ENCODE measurements at regions not wholly inside any gene's neighbourhood (a gene's known extent, or its start where the extent isn't known, plus 50 kb on each side); places are given as distances from the start of the nearest gene placed in this dataset.

DNA sequence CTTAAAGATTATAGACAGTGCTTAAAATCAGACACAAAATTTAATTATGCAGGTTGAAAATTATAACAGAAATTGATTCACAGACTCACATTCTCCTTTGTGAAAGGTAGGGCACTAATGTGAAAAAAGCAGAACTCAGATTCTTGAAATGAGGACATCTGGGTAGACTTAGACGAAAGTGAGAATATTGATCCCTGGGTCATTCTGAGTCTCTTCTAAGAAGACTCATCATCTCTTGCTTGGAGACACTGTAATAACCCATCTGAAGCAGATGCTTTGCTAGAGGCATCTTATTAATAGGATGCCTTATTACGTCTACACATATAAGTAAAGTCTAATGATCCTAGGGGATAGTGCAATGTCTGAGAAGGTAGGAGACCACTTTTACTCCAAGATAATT, 274.4 kb downstream of the HINT1 start (continued):
- TF ChIP-seq, protein P1, sequence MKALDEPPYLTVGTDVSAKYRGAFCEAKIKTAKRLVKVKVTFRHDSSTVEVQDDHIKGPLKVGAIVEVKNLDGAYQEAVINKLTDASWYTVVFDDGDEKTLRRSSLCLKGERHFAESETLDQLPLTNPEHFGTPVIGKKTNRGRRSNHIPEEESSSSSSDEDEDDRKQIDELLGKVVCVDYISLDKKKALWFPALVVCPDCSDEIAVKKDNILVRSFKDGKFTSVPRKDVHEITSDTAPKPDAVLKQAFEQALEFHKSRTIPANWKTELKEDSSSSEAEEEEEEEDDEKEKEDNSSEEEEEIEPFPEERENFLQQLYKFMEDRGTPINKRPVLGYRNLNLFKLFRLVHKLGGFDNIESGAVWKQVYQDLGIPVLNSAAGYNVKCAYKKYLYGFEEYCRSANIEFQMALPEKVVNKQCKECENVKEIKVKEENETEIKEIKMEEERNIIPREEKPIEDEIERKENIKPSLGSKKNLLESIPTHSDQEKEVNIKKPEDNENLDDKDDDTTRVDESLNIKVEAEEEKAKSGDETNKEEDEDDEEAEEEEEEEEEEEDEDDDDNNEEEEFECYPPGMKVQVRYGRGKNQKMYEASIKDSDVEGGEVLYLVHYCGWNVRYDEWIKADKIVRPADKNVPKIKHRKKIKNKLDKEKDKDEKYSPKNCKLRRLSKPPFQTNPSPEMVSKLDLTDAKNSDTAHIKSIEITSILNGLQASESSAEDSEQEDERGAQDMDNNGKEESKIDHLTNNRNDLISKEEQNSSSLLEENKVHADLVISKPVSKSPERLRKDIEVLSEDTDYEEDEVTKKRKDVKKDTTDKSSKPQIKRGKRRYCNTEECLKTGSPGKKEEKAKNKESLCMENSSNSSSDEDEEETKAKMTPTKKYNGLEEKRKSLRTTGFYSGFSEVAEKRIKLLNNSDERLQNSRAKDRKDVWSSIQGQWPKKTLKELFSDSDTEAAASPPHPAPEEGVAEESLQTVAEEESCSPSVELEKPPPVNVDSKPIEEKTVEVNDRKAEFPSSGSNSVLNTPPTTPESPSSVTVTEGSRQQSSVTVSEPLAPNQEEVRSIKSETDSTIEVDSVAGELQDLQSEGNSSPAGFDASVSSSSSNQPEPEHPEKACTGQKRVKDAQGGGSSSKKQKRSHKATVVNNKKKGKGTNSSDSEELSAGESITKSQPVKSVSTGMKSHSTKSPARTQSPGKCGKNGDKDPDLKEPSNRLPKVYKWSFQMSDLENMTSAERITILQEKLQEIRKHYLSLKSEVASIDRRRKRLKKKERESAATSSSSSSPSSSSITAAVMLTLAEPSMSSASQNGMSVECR (CRISPR knock-in tag; IDR thresholded peaks at IDR 0.05; ENCODE audit: borderline replicate concordance) = no peak
- TF ChIP-seq ESRRA (CRISPR knock-in tag; IDR thresholded peaks at IDR 0.05; ENCODE audit: borderline replicate concordance) = no peak
- TF ChIP-seq RORB (CRISPR knock-in tag; IDR thresholded peaks at IDR 0.05) = no peak
- TF ChIP-seq, protein P2, sequence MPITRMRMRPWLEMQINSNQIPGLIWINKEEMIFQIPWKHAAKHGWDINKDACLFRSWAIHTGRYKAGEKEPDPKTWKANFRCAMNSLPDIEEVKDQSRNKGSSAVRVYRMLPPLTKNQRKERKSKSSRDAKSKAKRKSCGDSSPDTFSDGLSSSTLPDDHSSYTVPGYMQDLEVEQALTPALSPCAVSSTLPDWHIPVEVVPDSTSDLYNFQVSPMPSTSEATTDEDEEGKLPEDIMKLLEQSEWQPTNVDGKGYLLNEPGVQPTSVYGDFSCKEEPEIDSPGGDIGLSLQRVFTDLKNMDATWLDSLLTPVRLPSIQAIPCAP (CRISPR knock-in tag; IDR thresholded peaks at IDR 0.05) = no peak
- TF ChIP-seq ZNF121 (CRISPR knock-in tag; IDR thresholded peaks at IDR 0.05) = no peak
- TF ChIP-seq CBFB (CRISPR knock-in tag; IDR thresholded peaks at IDR 0.05; ENCODE audit: low read depth) = no peak
- no peak for TF ChIP-seq MXD4 (CRISPR knock-in tag; IDR thresholded peaks at IDR 0.05; ENCODE audit: borderline replicate concordance)
- no peak for TF ChIP-seq NR2C2 (CRISPR knock-in tag; IDR thresholded peaks at IDR 0.05)

DNA sequence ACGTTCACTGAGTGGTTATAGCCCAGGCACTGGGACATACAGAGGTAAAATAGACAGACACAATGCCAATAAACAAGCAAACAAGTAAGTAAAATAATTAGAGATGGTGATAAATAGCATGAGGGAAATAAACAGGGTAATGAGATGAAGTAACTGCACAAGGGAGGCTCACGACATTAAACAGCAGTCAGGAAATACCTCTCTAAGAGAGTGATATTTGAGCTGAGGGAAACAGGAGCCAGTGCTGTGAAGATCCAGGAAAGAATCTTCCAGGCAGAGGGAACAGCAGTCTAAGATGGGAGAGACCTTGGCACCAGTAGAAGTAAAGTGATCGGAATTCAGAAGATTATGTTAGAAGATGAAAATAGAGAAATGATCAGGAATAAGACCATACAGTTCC, 279.4 kb downstream of the HINT1 start:
- no peaks in the 10 kb centered on the region for H3K36me3 Mint-ChIP-seq
- H3K4me3 Mint-ChIP-seq = no peak overlapping the region
- no peaks in the 10 kb centered on the region for H3K9me3 Mint-ChIP-seq
- ATAC-seq (no peak), DNase-seq (ENCODE audit: low spot score) (no peak)
- peaks cover 15% of the 10 kb centered on the region for H3K4me1 Mint-ChIP-seq
- ChIA-PET POLR2A (no interaction called here), CTCF (interaction anchor here (2.6 kb wide), 1 partner anchor 14 kb away, joined by 11 read pairs; no protein-coding TSS in a partner anchor)
- no peaks in the 10 kb centered on the region for H3K27me3 Mint-ChIP-seq (ENCODE audit: low read depth)
- no peak overlapping the region for H3K27ac Mint-ChIP-seq
- TF ChIP-seq, protein P3, sequence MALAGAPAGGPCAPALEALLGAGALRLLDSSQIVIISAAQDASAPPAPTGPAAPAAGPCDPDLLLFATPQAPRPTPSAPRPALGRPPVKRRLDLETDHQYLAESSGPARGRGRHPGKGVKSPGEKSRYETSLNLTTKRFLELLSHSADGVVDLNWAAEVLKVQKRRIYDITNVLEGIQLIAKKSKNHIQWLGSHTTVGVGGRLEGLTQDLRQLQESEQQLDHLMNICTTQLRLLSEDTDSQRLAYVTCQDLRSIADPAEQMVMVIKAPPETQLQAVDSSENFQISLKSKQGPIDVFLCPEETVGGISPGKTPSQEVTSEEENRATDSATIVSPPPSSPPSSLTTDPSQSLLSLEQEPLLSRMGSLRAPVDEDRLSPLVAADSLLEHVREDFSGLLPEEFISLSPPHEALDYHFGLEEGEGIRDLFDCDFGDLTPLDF (CRISPR knock-in tag; IDR thresholded peaks at IDR 0.05) = no peak
- TF ChIP-seq, protein P4, sequence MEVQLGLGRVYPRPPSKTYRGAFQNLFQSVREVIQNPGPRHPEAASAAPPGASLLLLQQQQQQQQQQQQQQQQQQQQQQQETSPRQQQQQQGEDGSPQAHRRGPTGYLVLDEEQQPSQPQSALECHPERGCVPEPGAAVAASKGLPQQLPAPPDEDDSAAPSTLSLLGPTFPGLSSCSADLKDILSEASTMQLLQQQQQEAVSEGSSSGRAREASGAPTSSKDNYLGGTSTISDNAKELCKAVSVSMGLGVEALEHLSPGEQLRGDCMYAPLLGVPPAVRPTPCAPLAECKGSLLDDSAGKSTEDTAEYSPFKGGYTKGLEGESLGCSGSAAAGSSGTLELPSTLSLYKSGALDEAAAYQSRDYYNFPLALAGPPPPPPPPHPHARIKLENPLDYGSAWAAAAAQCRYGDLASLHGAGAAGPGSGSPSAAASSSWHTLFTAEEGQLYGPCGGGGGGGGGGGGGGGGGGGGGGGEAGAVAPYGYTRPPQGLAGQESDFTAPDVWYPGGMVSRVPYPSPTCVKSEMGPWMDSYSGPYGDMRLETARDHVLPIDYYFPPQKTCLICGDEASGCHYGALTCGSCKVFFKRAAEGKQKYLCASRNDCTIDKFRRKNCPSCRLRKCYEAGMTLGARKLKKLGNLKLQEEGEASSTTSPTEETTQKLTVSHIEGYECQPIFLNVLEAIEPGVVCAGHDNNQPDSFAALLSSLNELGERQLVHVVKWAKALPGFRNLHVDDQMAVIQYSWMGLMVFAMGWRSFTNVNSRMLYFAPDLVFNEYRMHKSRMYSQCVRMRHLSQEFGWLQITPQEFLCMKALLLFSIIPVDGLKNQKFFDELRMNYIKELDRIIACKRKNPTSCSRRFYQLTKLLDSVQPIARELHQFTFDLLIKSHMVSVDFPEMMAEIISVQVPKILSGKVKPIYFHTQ (CRISPR knock-in tag; IDR thresholded peaks at IDR 0.05) = no peak
- no peak for TF ChIP-seq ZBTB21 (CRISPR knock-in tag; IDR thresholded peaks at IDR 0.05; ENCODE audit: borderline replicate concordance)
- TF ChIP-seq, protein P5, sequence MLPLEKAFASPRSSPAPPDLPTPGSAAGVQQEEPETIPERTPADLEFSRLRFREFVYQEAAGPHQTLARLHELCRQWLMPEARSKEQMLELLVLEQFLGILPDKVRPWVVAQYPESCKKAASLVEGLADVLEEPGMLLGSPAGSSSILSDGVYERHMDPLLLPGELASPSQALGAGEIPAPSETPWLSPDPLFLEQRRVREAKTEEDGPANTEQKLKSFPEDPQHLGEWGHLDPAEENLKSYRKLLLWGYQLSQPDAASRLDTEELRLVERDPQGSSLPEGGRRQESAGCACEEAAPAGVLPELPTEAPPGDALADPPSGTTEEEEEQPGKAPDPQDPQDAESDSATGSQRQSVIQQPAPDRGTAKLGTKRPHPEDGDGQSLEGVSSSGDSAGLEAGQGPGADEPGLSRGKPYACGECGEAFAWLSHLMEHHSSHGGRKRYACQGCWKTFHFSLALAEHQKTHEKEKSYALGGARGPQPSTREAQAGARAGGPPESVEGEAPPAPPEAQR (CRISPR knock-in tag; IDR thresholded peaks at IDR 0.05) = no peak

DNA sequence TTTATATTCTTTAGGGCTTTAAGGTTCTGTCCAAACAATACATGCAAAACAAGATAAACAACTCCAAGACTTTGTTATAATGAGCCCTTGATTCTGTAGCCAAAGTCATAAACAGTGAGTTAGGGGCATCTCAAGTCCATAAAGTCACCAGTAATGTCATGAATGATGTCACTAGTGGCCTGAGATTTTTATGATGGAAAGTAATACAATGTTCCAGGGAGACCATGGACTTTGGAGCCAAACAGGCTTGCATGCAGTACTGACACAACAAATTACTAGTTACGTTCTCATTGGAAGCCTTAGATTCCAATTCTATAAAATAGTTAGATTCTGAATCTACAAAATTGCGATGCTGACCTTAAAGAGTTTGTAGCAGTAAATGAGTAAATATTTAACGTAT, 280.0 kb downstream of the HINT1 start:
- no peak overlapping the region for H3K27ac Mint-ChIP-seq
- no peak for DNase-seq (ENCODE audit: low spot score)
- ChIA-PET CTCF (interaction anchor here (2.6 kb wide), 1 partner anchor 14 kb away, joined by 11 read pairs; no protein-coding TSS in a partner anchor), POLR2A (no interaction called here)
- no peaks in the 10 kb centered on the region for H3K36me3 Mint-ChIP-seq
- no peak for ATAC-seq
- no peak overlapping the region for H3K4me3 Mint-ChIP-seq
- TF ChIP-seq NFE2L1 (CRISPR knock-in tag; IDR thresholded peaks at IDR 0.05) (no peak), GTF2I (CRISPR knock-in tag; conservative IDR thresholded peaks at IDR 0.05) (no peak), JUN (CRISPR knock-in tag; IDR thresholded peaks at IDR 0.05) (no peak), CBFB (CRISPR knock-in tag; IDR thresholded peaks at IDR 0.05; ENCODE audit: low read depth) (no peak)
- TF ChIP-seq, protein P6, sequence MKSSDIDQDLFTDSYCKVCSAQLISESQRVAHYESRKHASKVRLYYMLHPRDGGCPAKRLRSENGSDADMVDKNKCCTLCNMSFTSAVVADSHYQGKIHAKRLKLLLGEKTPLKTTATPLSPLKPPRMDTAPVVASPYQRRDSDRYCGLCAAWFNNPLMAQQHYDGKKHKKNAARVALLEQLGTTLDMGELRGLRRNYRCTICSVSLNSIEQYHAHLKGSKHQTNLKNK (CRISPR knock-in tag; IDR thresholded peaks at IDR 0.05) = no peak
- TF ChIP-seq, protein P7, sequence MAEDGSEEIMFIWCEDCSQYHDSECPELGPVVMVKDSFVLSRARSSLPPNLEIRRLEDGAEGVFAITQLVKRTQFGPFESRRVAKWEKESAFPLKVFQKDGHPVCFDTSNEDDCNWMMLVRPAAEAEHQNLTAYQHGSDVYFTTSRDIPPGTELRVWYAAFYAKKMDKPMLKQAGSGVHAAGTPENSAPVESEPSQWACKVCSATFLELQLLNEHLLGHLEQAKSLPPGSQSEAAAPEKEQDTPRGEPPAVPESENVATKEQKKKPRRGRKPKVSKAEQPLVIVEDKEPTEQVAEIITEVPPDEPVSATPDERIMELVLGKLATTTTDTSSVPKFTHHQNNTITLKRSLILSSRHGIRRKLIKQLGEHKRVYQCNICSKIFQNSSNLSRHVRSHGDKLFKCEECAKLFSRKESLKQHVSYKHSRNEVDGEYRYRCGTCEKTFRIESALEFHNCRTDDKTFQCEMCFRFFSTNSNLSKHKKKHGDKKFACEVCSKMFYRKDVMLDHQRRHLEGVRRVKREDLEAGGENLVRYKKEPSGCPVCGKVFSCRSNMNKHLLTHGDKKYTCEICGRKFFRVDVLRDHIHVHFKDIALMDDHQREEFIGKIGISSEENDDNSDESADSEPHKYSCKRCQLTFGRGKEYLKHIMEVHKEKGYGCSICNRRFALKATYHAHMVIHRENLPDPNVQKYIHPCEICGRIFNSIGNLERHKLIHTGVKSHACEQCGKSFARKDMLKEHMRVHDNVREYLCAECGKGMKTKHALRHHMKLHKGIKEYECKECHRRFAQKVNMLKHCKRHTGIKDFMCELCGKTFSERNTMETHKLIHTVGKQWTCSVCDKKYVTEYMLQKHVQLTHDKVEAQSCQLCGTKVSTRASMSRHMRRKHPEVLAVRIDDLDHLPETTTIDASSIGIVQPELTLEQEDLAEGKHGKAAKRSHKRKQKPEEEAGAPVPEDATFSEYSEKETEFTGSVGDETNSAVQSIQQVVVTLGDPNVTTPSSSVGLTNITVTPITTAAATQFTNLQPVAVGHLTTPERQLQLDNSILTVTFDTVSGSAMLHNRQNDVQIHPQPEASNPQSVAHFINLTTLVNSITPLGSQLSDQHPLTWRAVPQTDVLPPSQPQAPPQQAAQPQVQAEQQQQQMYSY (CRISPR knock-in tag; IDR thresholded peaks at IDR 0.05) = no peak
- no peaks in the 10 kb centered on the region for H3K27me3 Mint-ChIP-seq (ENCODE audit: low read depth)
- H3K9me3 Mint-ChIP-seq = no peaks in the 10 kb centered on the region
- peaks cover 15% of the 10 kb centered on the region for H3K4me1 Mint-ChIP-seq
